ENCODE measurements at regions not wholly inside any gene's neighbourhood (a gene's known extent, or its start where the extent isn't known, plus 50 kb on each side); places are given as distances from the start of the nearest gene placed in this dataset.

GRCh38 chr14:44820230-44820964, 141.3 kb downstream of the KLHL28 start:
- DNase-seq (peak in 2 of 3 donors; percentile 26 to 42), ATAC-seq (ENCODE audit: insufficient read depth, low FRiP score) (no peak)
- no peak for TF ChIP-seq CTCF (IDR thresholded peaks at IDR 0.05; ENCODE audit: control extremely low read depth, extremely low read depth)
- no peak overlapping the region for H3K27ac ChIP-seq (ENCODE audit: low read depth in 1 of 2, low read length in 1 of 2)
- H3K9ac ChIP-seq (ENCODE audit: insufficient read depth in 1 of 2, low read length in 2 of 2) = no peak overlapping the region
- H3K36me3 ChIP-seq (ENCODE audit: control insufficient read depth in 4 of 4, insufficient read depth in 4 of 4, low read length in 4 of 4) = no peaks in the 10 kb centered on the region
- no peaks in the 10 kb centered on the region for H3K27me3 ChIP-seq (ENCODE audit: control insufficient read depth in 3 of 3, insufficient read depth in 3 of 3, low read length in 2 of 3)
- no peak overlapping the region for H3K4me3 ChIP-seq
- WGBS, 2 donors = 73 to 81% methylated on average over 5 of the region's 5 CpGs
- peaks cover 0 to 1% (median 0%) of the 10 kb centered on the region in 4 donors for H3K9me3 ChIP-seq (ENCODE audit: control insufficient read depth in 4 of 4, insufficient read depth in 3 of 4, low read length in 3 of 4)
- H3K4me1 ChIP-seq (ENCODE audit: control insufficient read depth in 5 of 5, insufficient read depth in 5 of 5, low read length in 5 of 5) = no peaks in the 10 kb centered on the region

DNA sequence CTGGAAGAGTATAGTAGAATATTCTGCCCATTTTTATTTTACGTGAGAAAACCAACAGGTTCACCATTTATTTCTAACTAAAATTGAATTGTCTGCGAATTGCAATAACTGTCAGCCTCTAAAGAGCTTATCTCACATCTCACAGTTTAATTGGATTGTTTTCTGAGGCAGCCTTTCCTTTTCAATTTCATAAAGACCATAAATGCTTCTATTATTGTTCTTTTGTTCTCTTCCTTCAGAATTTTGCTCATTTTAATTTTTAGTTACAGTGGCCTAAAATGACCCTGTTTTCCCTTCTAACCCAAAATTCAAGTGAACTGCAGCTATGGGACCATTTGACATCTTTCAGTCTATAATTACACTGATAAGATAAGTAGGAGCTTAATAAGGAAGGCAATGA, 147.6 kb downstream of the KLHL28 start:
- no peaks in the 10 kb centered on the region for H3K9me3 ChIP-seq (ENCODE audit: control insufficient read depth in 4 of 4, insufficient read depth in 3 of 4, low read length in 3 of 4)
- no peak for TF ChIP-seq CTCF (IDR thresholded peaks at IDR 0.05; ENCODE audit: control extremely low read depth, extremely low read depth)
- no peaks in the 10 kb centered on the region for H3K36me3 ChIP-seq (ENCODE audit: control insufficient read depth in 4 of 4, insufficient read depth in 4 of 4, low read length in 4 of 4)
- WGBS, 2 donors = 84 to 98% methylated on average over 2 of the region's 2 CpGs
- no peak overlapping the region for H3K9ac ChIP-seq (ENCODE audit: insufficient read depth in 1 of 2, low read length in 2 of 2)
- no peak overlapping the region for H3K4me3 ChIP-seq
- H3K27me3 ChIP-seq (ENCODE audit: control insufficient read depth in 3 of 3, insufficient read depth in 3 of 3, low read length in 2 of 3) = no peaks in the 10 kb centered on the region
- ATAC-seq (ENCODE audit: insufficient read depth, low FRiP score) = no peak
- H3K27ac ChIP-seq (ENCODE audit: low read depth in 1 of 2, low read length in 1 of 2) = no peak overlapping the region
- no peak for DNase-seq
- H3K4me1 ChIP-seq (ENCODE audit: control insufficient read depth in 5 of 5, insufficient read depth in 5 of 5, low read length in 5 of 5) = peaks cover 0 to 4% (median 0%) of the 10 kb centered on the region in 5 donors

- Histone ChIP-seq H3K27me3 (ENCODE audit: control insufficient read depth in 3 of 3, insufficient read depth in 3 of 3, low read length in 2 of 3) (no peaks in the 10 kb centered on the region), H3K27ac (ENCODE audit: low read depth in 1 of 2, low read length in 1 of 2) (no peak overlapping the region), H3K4me3 (no peak overlapping the region), H3K9me3 (ENCODE audit: control insufficient read depth in 4 of 4, insufficient read depth in 3 of 4, low read length in 3 of 4) (no peaks in the 10 kb centered on the region), H3K36me3 (ENCODE audit: control insufficient read depth in 4 of 4, insufficient read depth in 4 of 4, low read length in 4 of 4) (no peaks in the 10 kb centered on the region), H3K9ac (ENCODE audit: insufficient read depth in 1 of 2, low read length in 2 of 2) (no peak overlapping the region), H3K4me1 (ENCODE audit: control insufficient read depth in 5 of 5, insufficient read depth in 5 of 5, low read length in 5 of 5) (peaks cover 0 to 4% (median 0%) of the 10 kb centered on the region in 5 donors)
- WGBS, 2 donors = 88 to 90% methylated on average over 10 of the region's 10 CpGs
- ATAC-seq (ENCODE audit: insufficient read depth, low FRiP score) (no peak), DNase-seq (no peak)
- no peak for TF ChIP-seq CTCF (IDR thresholded peaks at IDR 0.05; ENCODE audit: control extremely low read depth, extremely low read depth)
These were observed 149.1 kb downstream of the KLHL28 start for GRCh38 chr14:44812672-44813071.

GRCh38 chr14:44804391-44804790, 157.4 kb downstream of the KLHL28 start:
- no peak for ATAC-seq (ENCODE audit: insufficient read depth, low FRiP score)
- Histone ChIP-seq H3K27ac (ENCODE audit: low read depth in 1 of 2, low read length in 1 of 2) (no peak overlapping the region), H3K36me3 (ENCODE audit: control insufficient read depth in 4 of 4, insufficient read depth in 4 of 4, low read length in 4 of 4) (no peaks in the 10 kb centered on the region), H3K9ac (ENCODE audit: insufficient read depth in 1 of 2, low read length in 2 of 2) (no peak overlapping the region), H3K27me3 (ENCODE audit: control insufficient read depth in 3 of 3, insufficient read depth in 3 of 3, low read length in 2 of 3) (no peaks in the 10 kb centered on the region), H3K9me3 (ENCODE audit: control insufficient read depth in 4 of 4, insufficient read depth in 3 of 4, low read length in 3 of 4) (no peaks in the 10 kb centered on the region), H3K4me3 (no peak overlapping the region), H3K4me1 (ENCODE audit: control insufficient read depth in 5 of 5, insufficient read depth in 5 of 5, low read length in 5 of 5) (no peaks in the 10 kb centered on the region)
- no peak for TF ChIP-seq CTCF (IDR thresholded peaks at IDR 0.05; ENCODE audit: control extremely low read depth, extremely low read depth)
- no peak for DNase-seq
